SK-N-SH treated with all-trans-retinoic acid at 6 μM for 48 hours (cell line): ENCODE measurements at regions not wholly inside any gene's neighbourhood (a gene's known extent, or its start where the extent isn't known, plus 50 kb on each side); places are given as distances from the start of the nearest gene placed in this dataset.

ENCODE experiments used
- BACH2 ChIP-seq: fragments of 250-450 bp; sonication (Bioruptor Pico); IDR thresholded peaks from 2 replicates; pipeline ENCODE4 v1.9.0; 2021; ENCODE audit warnings: mild to moderate bottlenecking, borderline replicate concordance
- CREB5 ChIP-seq: fragments of 250-450 bp; sonication (Bioruptor Pico); IDR thresholded peaks from 2 replicates; pipeline ENCODE4 v1.5.1; 2020; ENCODE audit warnings: low read depth, mild to moderate bottlenecking, moderate library complexity
- CSRNP3 ChIP-seq: fragments of 250-450 bp; sonication (Bioruptor Pico); IDR thresholded peaks from 2 replicates; pipeline ENCODE4 v1.5.1; 2021; ENCODE audit warnings: mild to moderate bottlenecking, moderate library complexity
- ESRRG ChIP-seq: fragments of 250-450 bp; sonication (Bioruptor Pico); IDR thresholded peaks from 2 replicates; pipeline ENCODE4 v1.6.1; 2021; ENCODE audit warnings: mild to moderate bottlenecking
- RARB ChIP-seq: fragments of 250-450 bp; sonication (Bioruptor Pico); IDR thresholded peaks from 2 replicates; pipeline ENCODE4 v1.8.0; 2021; ENCODE audit warnings: mild to moderate bottlenecking, moderate library complexity
- ZFP30 ChIP-seq: fragments of 450-650 bp; formaldehyde crosslinking; IDR thresholded peaks from 2 replicates; pipeline ENCODE4 v1.5.0; 2022; ENCODE audit warnings: mild to moderate bottlenecking, moderate library complexity

- TF ChIP-seq CREB5 (CRISPR knock-in tag) = no peak
- no peak for TF ChIP-seq RARB (CRISPR knock-in tag)
- TF ChIP-seq BACH2 (CRISPR knock-in tag) = no peak
- TF ChIP-seq CSRNP3 = no peak
- TF ChIP-seq ESRRG (CRISPR knock-in tag) = no peak
- TF ChIP-seq ZFP30 = no peak
Measured at GRCh38 chr9:73446306-73446705, 294.6 kb downstream of the ANXA1 start.
